A673 (cell line): ENCODE measurements at regions not wholly inside any gene's neighbourhood (a gene's known extent, or its start where the extent isn't known, plus 50 kb on each side); places are given as distances from the start of the nearest gene placed in this dataset.

Experiments used
- BruUV-seq: library from RNA; stranded (reverse); fragments of 400-500 nt; replicated peaks from 2 replicates; lab custom pipeline; 2021; lab: Mats Ljungman, UMichigan
- CTCF ChIA-PET: fragments of 300-600 bp; sonication (Branson Sonifier 250); formaldehyde crosslinking; loops from one replicate; lab custom pipeline; 2022; ENCODE audit warnings: antibody characterized with exemption; lab: Charles Lee
- POLR2A ChIA-PET: fragments of 300-600 bp; sonication (Branson Sonifier 250); formaldehyde crosslinking; loops from one replicate; lab custom pipeline; 2022; ENCODE audit warnings: antibody characterized with exemption; ENCODE audit not compliant: low non-redundant PET; lab: Charles Lee
- DNase-seq: peaks from one replicate; pipeline ENCODE4 v3.0.0-alpha.2; 2015; ENCODE audit warnings: low spot score
- H3K27ac ChIP-seq: fragments of 200-600 bp; sonication (generic); 2 replicates; pipeline ENCODE4 v1.5.1; 2016; ENCODE audit warnings: mixed run types, low read depth, mild to moderate bottlenecking, mixed read lengths, antibody characterized with exemption, low read length; ENCODE audit not compliant: poor library complexity, severe bottlenecking
- H3K27me3 ChIP-seq: fragments of 200-600 bp; sonication (generic); replicated peaks from 2 replicates; pipeline ENCODE4 v1.6.1; 2017; ENCODE audit warnings: mixed run types, low read depth, mild to moderate bottlenecking, mixed read lengths, antibody characterized with exemption, low read length; ENCODE audit not compliant: insufficient read depth, poor library complexity
- H3K36me3 ChIP-seq: fragments of 200-600 bp; sonication (generic); 2 replicates; pipeline ENCODE4 v1.6.1; 2016; ENCODE audit warnings: mixed run types, mild to moderate bottlenecking, mixed read lengths, antibody characterized with exemption, low read length; ENCODE audit not compliant: insufficient read depth, poor library complexity, severe bottlenecking
- H3K4me1 ChIP-seq: fragments of 200-600 bp; sonication (generic); 2 replicates; pipeline ENCODE4 v1.6.1; 2017; ENCODE audit warnings: mixed run types, mild to moderate bottlenecking, mixed read lengths, antibody characterized with exemption, low read length; ENCODE audit not compliant: insufficient read depth, poor library complexity, severe bottlenecking
- H3K4me3 ChIP-seq: fragments of 200-600 bp; sonication (generic); 2 replicates; pipeline ENCODE4 v1.5.1; 2016; ENCODE audit warnings: low read depth, mixed run types, mild to moderate bottlenecking, mixed read lengths, low read length; ENCODE audit not compliant: poor library complexity, severe bottlenecking
- H3K9me3 ChIP-seq: fragments of 200-600 bp; sonication (generic); 2 replicates; pipeline ENCODE4 v1.6.1; 2016; ENCODE audit warnings: mixed run types, low read depth, mild to moderate bottlenecking, mixed read lengths, antibody characterized with exemption, low read length; ENCODE audit not compliant: poor library complexity, severe bottlenecking
- EZH2 ChIP-seq: fragments of 200-600 bp; sonication (generic); IDR thresholded peaks from 2 replicates; pipeline ENCODE4 v1.6.1; 2017; ENCODE audit warnings: borderline replicate concordance, low read depth, mild to moderate bottlenecking, mixed read lengths, antibody characterized with exemption, low read length; ENCODE audit not compliant: poor library complexity, severe bottlenecking
- intact Hi-C: fragments of 100-400 bp; cut with micrococcal nuclease; formaldehyde crosslinking; loops from one replicate; pipeline ENCODE4 v1.10.0; 2022; ENCODE audit not compliant: unreplicated experiment
- TF ChIP-seq, protein P1 (sequence below): fragments of 300-800, 200-600 bp; sonication (generic); conservative IDR thresholded peaks from 2 replicates; pipeline ENCODE4 v1.5.1; 2017; ENCODE audit warnings: low read depth, mild to moderate bottlenecking, antibody characterized with exemption, low read length, moderate library complexity, mixed read lengths

DNA sequence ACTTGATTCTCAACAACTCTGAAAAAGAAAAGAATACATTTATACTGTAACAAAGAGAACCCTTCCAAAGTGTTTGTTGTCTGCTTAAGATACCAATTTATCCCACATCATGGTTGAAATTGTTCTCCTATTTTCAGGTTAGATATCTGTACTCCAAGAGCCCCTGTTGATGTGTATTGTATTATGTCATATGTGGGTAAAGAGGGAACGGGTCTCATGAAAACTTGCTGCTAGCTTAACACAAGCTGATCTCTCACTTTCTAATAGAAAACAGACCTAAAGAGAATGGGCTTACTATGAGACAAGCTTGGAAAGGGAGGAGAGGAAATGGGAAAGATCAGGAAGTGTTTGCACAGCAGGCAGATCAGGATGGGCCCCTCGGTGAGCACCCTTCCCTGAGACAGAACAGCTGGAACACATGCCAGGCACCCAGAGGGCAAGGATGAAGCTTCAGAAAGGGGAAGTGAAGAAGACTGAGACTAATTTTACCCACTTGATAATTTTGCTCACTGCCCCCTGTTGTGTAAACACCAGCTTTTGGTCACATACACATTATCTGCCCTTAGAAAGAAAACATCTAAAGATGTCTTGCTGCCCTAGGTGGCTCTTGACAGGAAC is 747.9 kb upstream of the CCDC54 start:
- BruUV-seq: no TSS peak
- peak overlapping the region; percentile 90 for H3K27ac ChIP-seq
- no peak for TF ChIP-seq EZH2
- TF ChIP-seq, protein P1, sequence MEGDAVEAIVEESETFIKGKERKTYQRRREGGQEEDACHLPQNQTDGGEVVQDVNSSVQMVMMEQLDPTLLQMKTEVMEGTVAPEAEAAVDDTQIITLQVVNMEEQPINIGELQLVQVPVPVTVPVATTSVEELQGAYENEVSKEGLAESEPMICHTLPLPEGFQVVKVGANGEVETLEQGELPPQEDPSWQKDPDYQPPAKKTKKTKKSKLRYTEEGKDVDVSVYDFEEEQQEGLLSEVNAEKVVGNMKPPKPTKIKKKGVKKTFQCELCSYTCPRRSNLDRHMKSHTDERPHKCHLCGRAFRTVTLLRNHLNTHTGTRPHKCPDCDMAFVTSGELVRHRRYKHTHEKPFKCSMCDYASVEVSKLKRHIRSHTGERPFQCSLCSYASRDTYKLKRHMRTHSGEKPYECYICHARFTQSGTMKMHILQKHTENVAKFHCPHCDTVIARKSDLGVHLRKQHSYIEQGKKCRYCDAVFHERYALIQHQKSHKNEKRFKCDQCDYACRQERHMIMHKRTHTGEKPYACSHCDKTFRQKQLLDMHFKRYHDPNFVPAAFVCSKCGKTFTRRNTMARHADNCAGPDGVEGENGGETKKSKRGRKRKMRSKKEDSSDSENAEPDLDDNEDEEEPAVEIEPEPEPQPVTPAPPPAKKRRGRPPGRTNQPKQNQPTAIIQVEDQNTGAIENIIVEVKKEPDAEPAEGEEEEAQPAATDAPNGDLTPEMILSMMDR: no peak
- intact Hi-C loops: loop anchor here (1.0 kb wide), 1 partner anchor 88 kb away; no protein-coding TSS in a partner anchor
- peaks cover 45% of the 10 kb centered on the region for H3K4me1 ChIP-seq
- peaks cover 4% of the 10 kb centered on the region for H3K36me3 ChIP-seq
- DNase-seq: peak; percentile 96
- POLR2A ChIA-PET: interaction anchor here (0.5 to 1.2 kb wide), 3 partner anchors 8 to 88 kb away, joined by 4 to 8 read pairs (median 8); no protein-coding TSS in a partner anchor
- no peak overlapping the region for H3K4me3 ChIP-seq
- H3K9me3 ChIP-seq: peaks cover 9% of the 10 kb centered on the region
- CTCF ChIA-PET: interaction anchor here (1.1 kb wide), 1 partner anchor 88 kb away, joined by 3 read pairs; no protein-coding TSS in a partner anchor
- H3K27me3 ChIP-seq: no peaks in the 10 kb centered on the region

DNA sequence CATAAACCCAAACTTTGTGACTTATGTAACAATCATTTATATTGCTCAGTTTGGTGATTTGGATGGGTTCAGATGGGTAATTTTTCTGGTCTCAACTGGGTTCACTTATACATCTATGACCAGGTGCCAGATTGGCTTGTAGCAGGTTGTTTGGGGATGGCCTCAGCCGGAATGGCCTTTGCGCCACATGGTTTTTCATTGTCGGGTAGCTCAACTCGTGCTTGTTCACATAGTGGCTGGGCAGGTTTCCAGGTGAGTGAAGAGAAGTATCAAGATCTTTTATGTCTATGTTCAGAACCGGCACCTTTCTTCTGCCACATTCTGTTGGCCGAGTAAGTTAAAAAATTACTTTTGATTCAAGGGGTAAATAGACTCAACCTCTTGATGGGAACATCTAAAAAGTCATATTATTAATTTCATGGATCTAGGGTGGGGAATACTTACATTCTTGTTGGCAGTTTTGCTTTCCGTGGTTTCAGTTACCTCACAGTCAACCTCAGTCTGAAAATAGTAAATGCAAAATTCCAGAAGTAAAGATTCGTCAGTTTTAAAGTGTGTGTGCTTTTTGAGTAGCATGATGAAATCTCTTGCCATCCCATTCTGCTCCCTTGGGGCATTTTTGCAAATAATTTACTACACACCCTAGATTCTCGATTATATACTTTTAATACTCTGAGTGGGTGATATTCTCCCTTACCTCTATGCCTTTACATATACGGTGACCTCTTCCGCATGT is 745.7 kb upstream of the CCDC54 start:
- no peaks in the 10 kb centered on the region for H3K36me3 ChIP-seq
- no TSS peak for BruUV-seq
- ChIA-PET POLR2A (no interaction called here), CTCF (no interaction called here)
- no peak for DNase-seq
- intact Hi-C loops: no loop called here
- H3K27ac ChIP-seq: peak overlapping the region; percentile 90
- no peaks in the 10 kb centered on the region for H3K27me3 ChIP-seq
- H3K4me1 ChIP-seq: peaks cover 59% of the 10 kb centered on the region
- no peak for TF ChIP-seq EZH2
- no peak overlapping the region for H3K4me3 ChIP-seq
- no peaks in the 10 kb centered on the region for H3K9me3 ChIP-seq

DNA sequence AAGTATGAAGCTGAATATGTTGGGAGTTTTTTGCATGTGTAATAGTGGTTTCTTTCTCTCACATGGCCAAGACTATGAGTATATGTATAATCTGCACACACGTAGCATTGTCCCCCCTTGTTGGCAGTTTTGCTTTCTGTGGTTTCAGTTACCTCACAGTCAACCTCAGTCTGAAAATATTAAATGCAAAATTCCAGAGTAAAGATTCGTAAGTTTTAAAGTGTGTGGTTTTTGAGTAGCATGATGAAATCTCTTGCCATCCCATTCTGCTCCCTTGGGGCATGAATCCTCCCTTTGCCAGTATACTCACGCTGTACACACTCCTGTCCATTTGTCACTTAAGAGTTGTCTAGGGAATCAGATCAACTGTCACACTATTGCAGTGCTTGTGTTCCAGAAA is 742.0 kb upstream of the CCDC54 start:
- no peaks in the 10 kb centered on the region for H3K36me3 ChIP-seq
- TF ChIP-seq EZH2: no peak
- TF ChIP-seq, protein P1: no peak
- no peak overlapping the region for H3K4me3 ChIP-seq
- no TSS peak for BruUV-seq
- intact Hi-C loops: loop anchor here (2.0 kb wide), 1 partner anchor 76 kb away; no protein-coding TSS in a partner anchor
- POLR2A ChIA-PET: no interaction called here
- H3K27me3 ChIP-seq: no peaks in the 10 kb centered on the region
- peak overlapping the region; percentile 74 for H3K27ac ChIP-seq
- peaks cover 33% of the 10 kb centered on the region for H3K4me1 ChIP-seq
- DNase-seq: peak; percentile 59
- no peaks in the 10 kb centered on the region for H3K9me3 ChIP-seq
- CTCF ChIA-PET: no interaction called here
